ENCODE measurements at regions not wholly inside any gene's neighbourhood (a gene's known extent, or its start where the extent isn't known, plus 50 kb on each side); places are given as distances from the start of the nearest gene placed in this dataset.
"Not testable (repeated sequence)": the region's sequence is repeated elsewhere in the genome, so short reads cannot be mapped to it uniquely, and the experiment has no call there.

- not testable (repeated sequence) for TF ChIP-seq CTCF (IDR thresholded peaks at IDR 0.05 in 8 of 11, conservative IDR thresholded peaks at IDR 0.05 in 3 of 11); POLR2AphosphoS5 (IDR thresholded peaks at IDR 0.05); POLR2A (IDR thresholded peaks at IDR 0.05)
These were observed 66.5 kb upstream of the SLCO2A1 start for GRCh38 chr3:134096214-134096613.
